ENCODE measurements at regions not wholly inside any gene's neighbourhood (a gene's known extent, or its start where the extent isn't known, plus 50 kb on each side); places are given as distances from the start of the nearest gene placed in this dataset.

GRCh38 chr21:15190412-15190811 lies 125.6 kb upstream of the NRIP1 start:
- H3K36me3 ChIP-seq (ENCODE audit: control insufficient read depth, insufficient read depth, low read length): no peaks in the 10 kb centered on the region
- H3K4me1 ChIP-seq (ENCODE audit: control insufficient read depth, insufficient read depth, low read length): no peaks in the 10 kb centered on the region
- H3K4me3 ChIP-seq (ENCODE audit: low read depth, low read length): no peak overlapping the region
- no peaks in the 10 kb centered on the region for H3K27me3 ChIP-seq (ENCODE audit: control insufficient read depth, insufficient read depth, low read length)
- H3K9me3 ChIP-seq (ENCODE audit: control insufficient read depth, insufficient read depth, low read length): no peaks in the 10 kb centered on the region
- H3K9ac ChIP-seq (ENCODE audit: low read depth, low read length): no peak overlapping the region

GRCh38 chr21:15190837-15191236 lies 126.0 kb upstream of the NRIP1 start:
- Histone ChIP-seq H3K9me3 (ENCODE audit: control insufficient read depth, insufficient read depth, low read length) (no peaks in the 10 kb centered on the region), H3K4me3 (ENCODE audit: low read depth, low read length) (no peak overlapping the region)

GRCh38 chr21:15191342-15191741 lies 126.5 kb upstream of the NRIP1 start:
- H3K4me1 ChIP-seq (ENCODE audit: control insufficient read depth, insufficient read depth, low read length): no peaks in the 10 kb centered on the region
- H3K4me3 ChIP-seq (ENCODE audit: low read depth, low read length): no peak overlapping the region
- H3K27me3 ChIP-seq (ENCODE audit: control insufficient read depth, insufficient read depth, low read length): no peaks in the 10 kb centered on the region
- H3K36me3 ChIP-seq (ENCODE audit: control insufficient read depth, insufficient read depth, low read length): no peaks in the 10 kb centered on the region
- no peaks in the 10 kb centered on the region for H3K9me3 ChIP-seq (ENCODE audit: control insufficient read depth, insufficient read depth, low read length)
- no peak overlapping the region for H3K9ac ChIP-seq (ENCODE audit: low read depth, low read length)

More at GRCh38 chr21:15190837-15191236, 126.0 kb upstream of the NRIP1 start:
- Histone ChIP-seq H3K27me3 (ENCODE audit: control insufficient read depth, insufficient read depth, low read length) (no peaks in the 10 kb centered on the region), H3K36me3 (ENCODE audit: control insufficient read depth, insufficient read depth, low read length) (no peaks in the 10 kb centered on the region), H3K4me1 (ENCODE audit: control insufficient read depth, insufficient read depth, low read length) (no peaks in the 10 kb centered on the region), H3K9ac (ENCODE audit: low read depth, low read length) (no peak overlapping the region)

- H3K4me1 ChIP-seq (ENCODE audit: control insufficient read depth, insufficient read depth, low read length): no peaks in the 10 kb centered on the region
- H3K27me3 ChIP-seq (ENCODE audit: control insufficient read depth, insufficient read depth, low read length): no peaks in the 10 kb centered on the region
Measured at GRCh38 chr21:15192243-15192642, 127.4 kb upstream of the NRIP1 start.

GRCh38 chr21:15193937-15194336 lies 129.1 kb upstream of the NRIP1 start:
- Histone ChIP-seq H3K36me3 (ENCODE audit: control insufficient read depth, insufficient read depth, low read length) (no peaks in the 10 kb centered on the region), H3K4me3 (ENCODE audit: low read depth, low read length) (no peak overlapping the region), H3K27me3 (ENCODE audit: control insufficient read depth, insufficient read depth, low read length) (no peaks in the 10 kb centered on the region), H3K9me3 (ENCODE audit: control insufficient read depth, insufficient read depth, low read length) (no peaks in the 10 kb centered on the region), H3K4me1 (ENCODE audit: control insufficient read depth, insufficient read depth, low read length) (no peaks in the 10 kb centered on the region), H3K9ac (ENCODE audit: low read depth, low read length) (no peak overlapping the region)

More at GRCh38 chr21:15192243-15192642, 127.4 kb upstream of the NRIP1 start:
- Histone ChIP-seq H3K36me3 (ENCODE audit: control insufficient read depth, insufficient read depth, low read length) (no peaks in the 10 kb centered on the region), H3K9me3 (ENCODE audit: control insufficient read depth, insufficient read depth, low read length) (no peaks in the 10 kb centered on the region), H3K9ac (ENCODE audit: low read depth, low read length) (no peak overlapping the region), H3K4me3 (ENCODE audit: low read depth, low read length) (no peak overlapping the region)

GRCh38 chr21:15195104-15195503 lies 130.3 kb upstream of the NRIP1 start:
- Histone ChIP-seq H3K9me3 (ENCODE audit: control insufficient read depth, insufficient read depth, low read length) (no peaks in the 10 kb centered on the region), H3K27me3 (ENCODE audit: control insufficient read depth, insufficient read depth, low read length) (no peaks in the 10 kb centered on the region), H3K4me3 (ENCODE audit: low read depth, low read length) (no peak overlapping the region), H3K4me1 (ENCODE audit: control insufficient read depth, insufficient read depth, low read length) (peaks cover 5% of the 10 kb centered on the region), H3K9ac (ENCODE audit: low read depth, low read length) (no peak overlapping the region), H3K36me3 (ENCODE audit: control insufficient read depth, insufficient read depth, low read length) (no peaks in the 10 kb centered on the region)

- Histone ChIP-seq H3K9me3 (ENCODE audit: control insufficient read depth, insufficient read depth, low read length) (no peaks in the 10 kb centered on the region), H3K27me3 (ENCODE audit: control insufficient read depth, insufficient read depth, low read length) (no peaks in the 10 kb centered on the region), H3K9ac (ENCODE audit: low read depth, low read length) (no peak overlapping the region), H3K4me1 (ENCODE audit: control insufficient read depth, insufficient read depth, low read length) (peaks cover 5% of the 10 kb centered on the region), H3K36me3 (ENCODE audit: control insufficient read depth, insufficient read depth, low read length) (no peaks in the 10 kb centered on the region), H3K4me3 (ENCODE audit: low read depth, low read length) (no peak overlapping the region)
Measured at GRCh38 chr21:15195768-15196167, 131.0 kb upstream of the NRIP1 start.

GRCh38 chr21:15197696-15198095 lies 132.9 kb upstream of the NRIP1 start:
- H3K9me3 ChIP-seq (ENCODE audit: control insufficient read depth, insufficient read depth, low read length): no peaks in the 10 kb centered on the region
- H3K27me3 ChIP-seq (ENCODE audit: control insufficient read depth, insufficient read depth, low read length): no peaks in the 10 kb centered on the region
- H3K4me3 ChIP-seq (ENCODE audit: low read depth, low read length): no peak overlapping the region
- no peak overlapping the region for H3K9ac ChIP-seq (ENCODE audit: low read depth, low read length)
- H3K4me1 ChIP-seq (ENCODE audit: control insufficient read depth, insufficient read depth, low read length): peaks cover 5% of the 10 kb centered on the region
- no peaks in the 10 kb centered on the region for H3K36me3 ChIP-seq (ENCODE audit: control insufficient read depth, insufficient read depth, low read length)

- H3K36me3 ChIP-seq (ENCODE audit: control insufficient read depth, insufficient read depth, low read length): no peaks in the 10 kb centered on the region
- H3K4me3 ChIP-seq (ENCODE audit: low read depth, low read length): no peak overlapping the region
- peaks cover 5% of the 10 kb centered on the region for H3K4me1 ChIP-seq (ENCODE audit: control insufficient read depth, insufficient read depth, low read length)
- H3K9me3 ChIP-seq (ENCODE audit: control insufficient read depth, insufficient read depth, low read length): no peaks in the 10 kb centered on the region
- H3K27me3 ChIP-seq (ENCODE audit: control insufficient read depth, insufficient read depth, low read length): no peaks in the 10 kb centered on the region
- no peak overlapping the region for H3K9ac ChIP-seq (ENCODE audit: low read depth, low read length)
Measured at GRCh38 chr21:15199414-15200383, 134.9 kb upstream of the NRIP1 start.

GRCh38 chr21:15203740-15204139 lies 138.9 kb upstream of the NRIP1 start:
- Histone ChIP-seq H3K4me3 (ENCODE audit: low read depth, low read length) (no peak overlapping the region), H3K9ac (ENCODE audit: low read depth, low read length) (no peak overlapping the region), H3K9me3 (ENCODE audit: control insufficient read depth, insufficient read depth, low read length) (no peaks in the 10 kb centered on the region), H3K4me1 (ENCODE audit: control insufficient read depth, insufficient read depth, low read length) (peaks cover 5% of the 10 kb centered on the region), H3K27me3 (ENCODE audit: control insufficient read depth, insufficient read depth, low read length) (no peaks in the 10 kb centered on the region), H3K36me3 (ENCODE audit: control insufficient read depth, insufficient read depth, low read length) (no peaks in the 10 kb centered on the region)

- Histone ChIP-seq H3K4me3 (ENCODE audit: low read depth, low read length) (no peak overlapping the region), H3K36me3 (ENCODE audit: control insufficient read depth, insufficient read depth, low read length) (no peaks in the 10 kb centered on the region), H3K27me3 (ENCODE audit: control insufficient read depth, insufficient read depth, low read length) (no peaks in the 10 kb centered on the region), H3K9ac (ENCODE audit: low read depth, low read length) (no peak overlapping the region), H3K9me3 (ENCODE audit: control insufficient read depth, insufficient read depth, low read length) (no peaks in the 10 kb centered on the region), H3K4me1 (ENCODE audit: control insufficient read depth, insufficient read depth, low read length) (peaks cover 5% of the 10 kb centered on the region)
Measured at GRCh38 chr21:15204140-15204969, 139.6 kb upstream of the NRIP1 start.

GRCh38 chr21:15204970-15205286 lies 140.1 kb upstream of the NRIP1 start:
- H3K4me3 ChIP-seq (ENCODE audit: low read depth, low read length): no peak overlapping the region
- no peaks in the 10 kb centered on the region for H3K9me3 ChIP-seq (ENCODE audit: control insufficient read depth, insufficient read depth, low read length)
- H3K4me1 ChIP-seq (ENCODE audit: control insufficient read depth, insufficient read depth, low read length): no peaks in the 10 kb centered on the region
- H3K36me3 ChIP-seq (ENCODE audit: control insufficient read depth, insufficient read depth, low read length): no peaks in the 10 kb centered on the region
- H3K9ac ChIP-seq (ENCODE audit: low read depth, low read length): no peak overlapping the region
- no peaks in the 10 kb centered on the region for H3K27me3 ChIP-seq (ENCODE audit: control insufficient read depth, insufficient read depth, low read length)
